SK-N-SH (cell line): ENCODE measurements at regions not wholly inside any gene's neighbourhood (a gene's known extent, or its start where the extent isn't known, plus 50 kb on each side); places are given as distances from the start of the nearest gene placed in this dataset.

Experiments
- CTCF ChIA-PET: fragments of 300-600, 350-600 bp; formaldehyde crosslinking; extraction: SDS; loops from one replicate; lab custom pipeline; 2021; lab: Yijun Ruan, JAX
- POLR2A ChIA-PET: fragments of 350-600 bp; sonication (Branson Sonifier 250); formaldehyde crosslinking; extraction: SDS; loops from one replicate; lab custom pipeline; 2020; ENCODE audit warnings: antibody characterized with exemption, inconsistent platforms; lab: Yijun Ruan, JAX
- DNase-seq: peaks from one replicate; pipeline ENCODE4 v3.0.0; 2012
- H2AFZ ChIP-seq: fragments of 200-600 bp; sonication (generic); 2 replicates; pipeline ENCODE4 v1.8.1; 2016; ENCODE audit warnings: antibody characterized with exemption, mild to moderate bottlenecking, low read depth
- H3F3A ChIP-seq: fragments of 200-600 bp; sonication (generic); replicated peaks from 2 replicates; pipeline ENCODE3; 2016; ENCODE audit warnings: antibody characterized with exemption, mild to moderate bottlenecking; ENCODE audit not compliant: insufficient read depth
- H3K27ac ChIP-seq, 2 experiments: fragments of 200-500 bp in 1 of 2; fragments of 200-600 bp in 1 of 2; sonication (Bioruptor generic) in 1 of 2; sonication (generic), shearing (Covaris generic) in 1 of 2; 2 replicates each; pipeline versions ENCODE4 v1.5.1 to v1.6.1; 2014 to 2016; ENCODE audit warnings: low read depth in 2 of 2, inconsistent platforms in 1 of 2, low read length in 1 of 2, mild to moderate bottlenecking in 1 of 2, mixed read lengths in 1 of 2
- H3K27me3 ChIP-seq: fragments of 200-600 bp; sonication (generic), shearing (Covaris generic); 2 replicates; pipeline ENCODE4 v1.6.1; 2016; ENCODE audit warnings: mixed run types; ENCODE audit not compliant: insufficient read depth
- H3K36me3 ChIP-seq, 2 experiments: fragments of 200-500 bp in 1 of 2; fragments of 200-600 bp in 1 of 2; sonication (Bioruptor generic) in 1 of 2; sonication (generic) in 1 of 2; replicated peaks in 1 of 2; 2 replicates each; pipeline versions ENCODE3 to v1.5.1; 2014 to 2016; ENCODE audit warnings: low read length in 1 of 2, mild to moderate bottlenecking in 1 of 2; ENCODE audit not compliant: insufficient read depth in 2 of 2, control insufficient read depth in 1 of 2
- H3K4me1 ChIP-seq, 2 experiments: fragments of 200-500 bp in 1 of 2; fragments of 200-600 bp in 1 of 2; sonication (Bioruptor generic) in 1 of 2; sonication (generic), shearing (Covaris generic) in 1 of 2; 2 replicates each; pipeline versions ENCODE4 v1.5.1 to v1.6.1; 2014 to 2016; ENCODE audit warnings: low read depth in 1 of 2, low read length in 1 of 2, mixed run types in 1 of 2; ENCODE audit not compliant: insufficient read depth in 2 of 2, control insufficient read depth in 1 of 2
- H3K4me2 ChIP-seq: fragments of 200-600 bp; sonication (generic), shearing (Covaris generic); 2 replicates; pipeline ENCODE4 v1.6.1; 2017; ENCODE audit warnings: mixed run types
- H3K4me3 ChIP-seq, 2 experiments: fragments of 200-500 bp in 1 of 2; fragments of 200-600 bp in 1 of 2; sonication (Bioruptor generic) in 1 of 2; sonication (generic), shearing (Covaris generic) in 1 of 2; 2 replicates each; pipeline versions ENCODE4 v1.5.1 to v1.8.1; 2014 to 2016; ENCODE audit warnings: low read depth in 2 of 2, inconsistent platforms in 1 of 2, low read length in 1 of 2, mild to moderate bottlenecking in 1 of 2, mixed read lengths in 1 of 2, moderate library complexity in 1 of 2
- H3K79me2 ChIP-seq: fragments of 200-600 bp; sonication (generic); 2 replicates; pipeline ENCODE4 v1.8.1; 2017; ENCODE audit warnings: mild to moderate bottlenecking; ENCODE audit not compliant: insufficient read depth
- H3K9ac ChIP-seq: fragments of 200-600 bp; sonication (generic); 2 replicates; pipeline ENCODE4 v1.6.1; 2017; ENCODE audit warnings: mixed run types
- H3K9me2 ChIP-seq: fragments of 200-600 bp; sonication (generic); 2 replicates; pipeline ENCODE4 v1.6.1; 2017; ENCODE audit warnings: mixed run types
- H3K9me3 ChIP-seq: fragments of 200-600 bp; sonication (generic); 2 replicates; pipeline ENCODE4 v1.6.1; 2017; ENCODE audit warnings: mixed run types, mild to moderate bottlenecking, moderate library complexity
- H4K20me1 ChIP-seq: fragments of 200-600 bp; sonication (generic); 2 replicates; pipeline ENCODE4 v1.6.1; 2017; ENCODE audit warnings: mild to moderate bottlenecking, mixed run types; ENCODE audit not compliant: insufficient read depth
- CHD2 ChIP-seq: fragments of 150-350 bp; IDR thresholded peaks from 2 replicates; pipeline ENCODE4 v1.6.1; 2018; ENCODE audit warnings: low read length; ENCODE audit not compliant: partially characterized antibody
- CTCF ChIP-seq: fragments of 200-600 bp; sonication (generic); IDR thresholded peaks from 2 replicates; pipeline ENCODE4 v1.6.1; 2017; ENCODE audit warnings: antibody characterized with exemption, mild to moderate bottlenecking, moderate library complexity
- ELF1 ChIP-seq: IDR thresholded peaks from 2 replicates; pipeline ENCODE4 v1.4.0; 2012
- FOXM1 ChIP-seq: IDR thresholded peaks from 2 replicates; pipeline ENCODE4 v1.4.0; 2012; ENCODE audit warnings: low read depth, mild to moderate bottlenecking
- MAX ChIP-seq: IDR thresholded peaks from 2 replicates; pipeline ENCODE4 v1.4.0; 2012; ENCODE audit warnings: low read depth
- MEF2A ChIP-seq: IDR thresholded peaks from 2 replicates; pipeline ENCODE4 v1.4.0; 2012; ENCODE audit warnings: low read depth, borderline replicate concordance
- NRF1 ChIP-seq: IDR thresholded peaks from 2 replicates; pipeline ENCODE4 v1.6.1; 2012; ENCODE audit warnings: low read depth, mild to moderate bottlenecking, low read length
- POLR2AphosphoS5 ChIP-seq: IDR thresholded peaks from 2 replicates; pipeline ENCODE4 v1.6.1; 2012; ENCODE audit warnings: low read depth, low read length
- RCOR1 ChIP-seq: fragments of 150-350 bp; IDR thresholded peaks from 2 replicates; pipeline ENCODE4 v1.6.1; 2017; ENCODE audit warnings: antibody characterized with exemption, low read length
- REST ChIP-seq: IDR thresholded peaks from 2 replicates; pipeline ENCODE4 v1.6.1; 2012; ENCODE audit warnings: mild to moderate bottlenecking, low read depth, low read length, moderate library complexity
- TAF1 ChIP-seq: IDR thresholded peaks from 2 replicates; pipeline ENCODE4 v1.6.1; 2012; ENCODE audit warnings: low read depth, mild to moderate bottlenecking, low read length, moderate library complexity, borderline replicate concordance
- TEAD4 ChIP-seq: IDR thresholded peaks from 2 replicates; pipeline ENCODE4 v1.4.0; 2012; ENCODE audit warnings: mild to moderate bottlenecking, borderline replicate concordance; ENCODE audit not compliant: insufficient read depth
- YY1 ChIP-seq: IDR thresholded peaks from 2 replicates; pipeline ENCODE4 v1.4.0; 2012; ENCODE audit warnings: low read depth, mild to moderate bottlenecking
- ZBTB33 ChIP-seq: IDR thresholded peaks from 2 replicates; pipeline ENCODE4 v1.4.0; 2012; ENCODE audit warnings: low read depth, borderline replicate concordance
- WGBS: methylation state at CpG from one replicate; pipeline ENCODE4 v1.1.6; 2017; ENCODE audit warnings: low lambda C conversion rate; 5-methylcytosine and 5-hydroxymethylcytosine counted together

- Histone ChIP-seq H3K27ac (no peak overlapping the region), H3K4me1 (no peaks in the 10 kb centered on the region), H3K27me3 (no peaks in the 10 kb centered on the region), H2AFZ (no peak overlapping the region), H3K9me2 (no peaks in the 10 kb centered on the region), H4K20me1 (no peaks in the 10 kb centered on the region), H3F3A (no peaks in the 10 kb centered on the region), H3K36me3 (no peaks in the 10 kb centered on the region), H3K9ac (no peak overlapping the region), H3K9me3 (no peaks in the 10 kb centered on the region), H3K4me3 (no peak overlapping the region), H3K79me2 (no peaks in the 10 kb centered on the region), H3K4me2 (no peak overlapping the region)
- ChIA-PET POLR2A (no interaction called here), CTCF (no interaction called here)
- no peak for TF ChIP-seq YY1
- no peak for TF ChIP-seq POLR2AphosphoS5
- no peak for TF ChIP-seq TEAD4
- TF ChIP-seq CTCF = no peak
- TF ChIP-seq CHD2 = no peak
- no peak for TF ChIP-seq ZBTB33
- no peak for TF ChIP-seq ELF1
- no peak for TF ChIP-seq MEF2A
- TF ChIP-seq NRF1 = no peak
- no peak for TF ChIP-seq TAF1
- no peak for TF ChIP-seq FOXM1
- no peak for TF ChIP-seq MAX
- no peak for TF ChIP-seq RCOR1
- TF ChIP-seq REST = no peak
- DNase-seq = no peak
- 65% methylated on average over 1 of the region's 1 CpG for WGBS
Observed at GRCh38 chr9:30280229-30280900, 2104.1 kb upstream of the ACO1 start.
